Astrocyte of the spinal cord (primary cell): ENCODE measurements at regions not wholly inside any gene's neighbourhood (a gene's known extent, or its start where the extent isn't known, plus 50 kb on each side); places are given as distances from the start of the nearest gene placed in this dataset.

Experiments
- DNase-seq: peaks from one replicate; pipeline ENCODE4 v3.0.0; 2011; ENCODE audit warnings: low read depth, low spot score
- H3K4me3 ChIP-seq: 2 replicates; pipeline ENCODE4 v1.5.1; 2011; ENCODE audit warnings: low read depth, mild to moderate bottlenecking, low read length, moderate library complexity
- CTCF ChIP-seq: IDR thresholded peaks from 2 replicates; pipeline ENCODE4 v1.5.1; 2012; ENCODE audit warnings: low read depth, mild to moderate bottlenecking, low read length, inconsistent platforms
- in situ Hi-C: cut with HindIII; loops from 2 replicates; pipeline ENCODE4 v1.10.0; 2017; ENCODE audit warnings: low sequenced_read_pairs

DNA sequence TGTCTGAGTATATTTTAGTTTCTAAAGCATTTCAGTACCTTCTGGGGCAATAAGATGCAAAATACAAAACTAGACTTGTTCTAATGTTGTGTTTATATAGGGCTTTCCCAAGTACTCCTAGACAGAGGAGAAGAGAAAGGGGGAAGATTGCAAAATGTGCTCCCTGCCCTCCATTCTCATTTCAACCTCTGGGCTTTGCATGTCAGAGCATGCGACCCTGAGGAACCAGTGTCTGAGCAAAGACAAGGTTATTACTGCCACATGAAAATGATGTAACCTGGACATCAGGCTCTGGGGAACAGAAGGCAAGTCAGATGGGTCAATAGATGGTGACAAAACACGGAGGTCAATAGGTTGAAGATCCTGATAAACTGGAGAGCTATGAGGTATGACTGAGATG lies 253.5 kb upstream of the TCF21 start:
- no peak for TF ChIP-seq CTCF
- in situ Hi-C loops: no loop called here
- no peak for DNase-seq
- no peak overlapping the region for H3K4me3 ChIP-seq

GRCh38 chr6:133637436-133637835 lies 251.5 kb upstream of the TCF21 start:
- no peak overlapping the region for H3K4me3 ChIP-seq
- TF ChIP-seq CTCF: no peak
- DNase-seq: no peak
- in situ Hi-C loops: no loop called here

GRCh38 chr6:133637874-133638273 lies 251.0 kb upstream of the TCF21 start:
- H3K4me3 ChIP-seq: no peak overlapping the region
- DNase-seq: no peak
- in situ Hi-C loops: no loop called here
- TF ChIP-seq CTCF: no peak

DNA sequence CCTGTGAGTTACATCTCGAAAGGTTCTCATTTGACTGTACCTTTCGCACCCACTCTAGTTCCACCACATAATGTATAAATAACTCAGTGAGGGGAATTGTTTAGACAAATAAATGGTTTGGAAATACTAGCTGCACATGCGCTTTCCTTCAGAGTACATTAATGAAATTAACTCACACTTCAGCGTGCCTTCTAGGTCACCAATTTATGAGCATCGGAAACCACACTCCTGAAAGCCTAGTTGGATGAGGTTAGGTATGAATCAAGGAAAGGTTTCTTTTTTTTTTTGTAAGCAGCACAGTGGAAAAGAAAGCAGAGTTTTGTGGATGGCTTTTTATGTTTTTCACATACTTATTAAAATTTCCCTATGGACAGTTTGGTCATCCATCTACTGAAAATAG lies 247.8 kb upstream of the TCF21 start:
- DNase-seq: no peak
- TF ChIP-seq CTCF: no peak
- no peak overlapping the region for H3K4me3 ChIP-seq
- in situ Hi-C loops: no loop called here

GRCh38 chr6:133644548-133644891 lies 244.4 kb upstream of the TCF21 start:
- H3K4me3 ChIP-seq: no peak overlapping the region
- TF ChIP-seq CTCF: no peak
- in situ Hi-C loops: no loop called here
- no peak for DNase-seq

DNA sequence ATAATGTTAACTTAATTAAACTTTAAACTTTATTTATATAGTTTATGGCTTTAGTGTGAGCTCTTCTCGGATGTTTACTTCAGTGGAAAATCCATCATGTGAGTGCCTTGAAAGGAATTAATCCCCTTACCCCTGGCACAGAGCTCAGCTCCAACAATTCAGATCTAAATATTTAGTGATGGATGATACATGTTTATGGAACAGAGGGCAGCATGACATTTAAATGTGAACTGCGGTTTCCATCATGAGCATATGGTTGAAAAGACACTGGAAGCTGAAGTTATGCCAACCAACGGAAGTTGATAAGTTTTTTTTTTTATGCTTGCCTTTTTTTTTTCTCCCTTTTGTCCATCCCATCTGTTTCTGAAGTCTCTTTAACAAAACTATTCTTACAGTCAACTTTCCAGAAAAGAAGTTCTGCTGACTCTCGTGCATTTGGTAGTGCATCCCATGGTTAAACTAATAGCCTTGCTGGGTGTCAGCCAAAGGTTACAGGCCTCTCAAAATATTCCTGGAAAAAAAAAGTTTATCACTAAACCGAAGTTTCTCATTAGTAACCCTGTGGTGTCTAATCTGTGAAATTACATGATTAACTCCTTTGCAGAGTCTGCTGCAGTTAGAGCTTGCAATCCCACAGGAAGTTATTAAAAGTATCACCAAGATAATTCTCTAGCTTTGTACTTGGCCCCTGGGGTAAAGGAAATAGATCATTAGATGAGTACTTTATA lies 243.9 kb upstream of the TCF21 start:
- in situ Hi-C loops: no loop called here
- no peak overlapping the region for H3K4me3 ChIP-seq
- peak; percentile 70 for DNase-seq
- no peak for TF ChIP-seq CTCF
